BE2C (cell line): ENCODE measurements at regions not wholly inside any gene's neighbourhood (a gene's known extent, or its start where the extent isn't known, plus 50 kb on each side); places are given as distances from the start of the nearest gene placed in this dataset.
"Not testable (repeated sequence)": the region's sequence is repeated elsewhere in the genome, so short reads cannot be mapped to it uniquely, and the experiment has no call there.

ENCODE experiments used
- DNase-seq: peaks from one replicate; pipeline ENCODE4 v3.0.0-alpha.2; 2020
- H3K27me3 ChIP-seq: fragments of 250-450 bp; sonication (Bioruptor Pico); 2 replicates; pipeline ENCODE4 v1.5.1; 2020; ENCODE audit warnings: mild to moderate bottlenecking
- H3K36me3 ChIP-seq: fragments of 250-450 bp; sonication (Bioruptor Pico); 2 replicates; pipeline ENCODE4 v1.5.1; 2020; ENCODE audit warnings: mild to moderate bottlenecking
- H3K4me1 ChIP-seq: fragments of 250-450 bp; sonication (Bioruptor Pico); 2 replicates; pipeline ENCODE4 v1.5.1; 2020
- H3K4me3 ChIP-seq: 2 replicates; pipeline ENCODE4 v1.5.1; 2011; ENCODE audit warnings: low read depth, low read length
- H3K9me3 ChIP-seq: fragments of 250-450 bp; sonication (Bioruptor Pico); 2 replicates; pipeline ENCODE4 v1.5.1; 2020
- CTCF ChIP-seq: IDR thresholded peaks from 2 replicates; pipeline ENCODE4 v1.5.1; 2012; ENCODE audit warnings: mild to moderate bottlenecking, low read depth, low read length

- H3K36me3 ChIP-seq = no peaks in the 10 kb centered on the region
- no peaks in the 10 kb centered on the region for H3K4me1 ChIP-seq
- no peaks in the 10 kb centered on the region for H3K9me3 ChIP-seq
- H3K27me3 ChIP-seq = no peaks in the 10 kb centered on the region
- no peak overlapping the region for H3K4me3 ChIP-seq
- DNase-seq = no peak
- TF ChIP-seq CTCF = no peak
Observed at GRCh38 chr5:60494144-60494543, 205.8 kb downstream of the DEPDC1B start.

- H3K9me3 ChIP-seq = no peaks in the 10 kb centered on the region
- no peaks in the 10 kb centered on the region for H3K36me3 ChIP-seq
- H3K4me3 ChIP-seq = no peak overlapping the region
- no peak for TF ChIP-seq CTCF
- no peaks in the 10 kb centered on the region for H3K27me3 ChIP-seq
- no peaks in the 10 kb centered on the region for H3K4me1 ChIP-seq
- DNase-seq = no peak
Observed at GRCh38 chr5:60493372-60493771, 206.6 kb downstream of the DEPDC1B start.

- Histone ChIP-seq H3K27me3 (no peaks in the 10 kb centered on the region), H3K4me1 (no peaks in the 10 kb centered on the region), H3K4me3 (no peak overlapping the region), H3K36me3 (no peaks in the 10 kb centered on the region), H3K9me3 (no peaks in the 10 kb centered on the region)
- DNase-seq = no peak
- no peak for TF ChIP-seq CTCF
Observed at GRCh38 chr5:60492958-60493357, 207.0 kb downstream of the DEPDC1B start.

- not testable (repeated sequence) for DNase-seq, H3K9me3 ChIP-seq, H3K27me3 ChIP-seq, H3K4me1 ChIP-seq, H3K36me3 ChIP-seq, H3K4me3 ChIP-seq
Observed at GRCh38 chr5:60492358-60492757, 207.6 kb downstream of the DEPDC1B start.

- no peak for TF ChIP-seq CTCF
- Histone ChIP-seq H3K4me3 (no peak overlapping the region), H3K9me3 (no peaks in the 10 kb centered on the region), H3K27me3 (no peaks in the 10 kb centered on the region), H3K4me1 (peaks cover 4% of the 10 kb centered on the region), H3K36me3 (no peaks in the 10 kb centered on the region)
- no peak for DNase-seq
Observed at GRCh38 chr5:60490597-60491166, 209.3 kb downstream of the DEPDC1B start.

- no peaks in the 10 kb centered on the region for H3K36me3 ChIP-seq
- no peak for TF ChIP-seq CTCF
- H3K9me3 ChIP-seq = no peaks in the 10 kb centered on the region
- H3K27me3 ChIP-seq = no peaks in the 10 kb centered on the region
- H3K4me1 ChIP-seq = peaks cover 4% of the 10 kb centered on the region
- DNase-seq = no peak
- no peak overlapping the region for H3K4me3 ChIP-seq
Observed at GRCh38 chr5:60489856-60490255, 210.1 kb downstream of the DEPDC1B start.

GRCh38 chr5:60489377-60489776, 210.6 kb downstream of the DEPDC1B start:
- Histone ChIP-seq H3K27me3 (no peaks in the 10 kb centered on the region), H3K4me3 (no peak overlapping the region), H3K36me3 (no peaks in the 10 kb centered on the region), H3K9me3 (no peaks in the 10 kb centered on the region), H3K4me1 (peaks cover 4% of the 10 kb centered on the region)
- TF ChIP-seq CTCF = no peak
- no peak for DNase-seq
